SK-N-MC (cell line): ENCODE measurements at regions not wholly inside any gene's neighbourhood (a gene's known extent, or its start where the extent isn't known, plus 50 kb on each side); places are given as distances from the start of the nearest gene placed in this dataset.

Source experiments
- DNase-seq: peaks from one replicate; pipeline ENCODE4 v3.0.0-alpha.2; 2011; ENCODE audit warnings: low read depth, low spot score
- H3K27ac ChIP-seq: fragments of 200-600 bp; sonication (generic); 2 replicates; pipeline ENCODE4 v1.5.1; 2016; ENCODE audit warnings: mixed run types
- H3K36me3 ChIP-seq: fragments of 200-600 bp; sonication (generic); 2 replicates; pipeline ENCODE4 v1.6.1; 2017; ENCODE audit warnings: antibody characterized with exemption, low read length, mixed read lengths; ENCODE audit not compliant: insufficient read depth
- H3K4me3 ChIP-seq: fragments of 200-600 bp; sonication (generic); 2 replicates; pipeline ENCODE4 v1.5.1; 2016
- H3K9ac ChIP-seq: fragments of 200-600 bp; sonication (generic); 2 replicates; pipeline ENCODE4 v1.8.0; 2017; ENCODE audit warnings: mixed run types, mixed read lengths; ENCODE audit not compliant: insufficient read length
- H3K9me3 ChIP-seq: fragments of 200-600 bp; sonication (generic); 2 replicates; pipeline ENCODE4 v1.6.1; 2017; ENCODE audit warnings: low read depth, mild to moderate bottlenecking, antibody characterized with exemption, low read length, moderate library complexity, mixed read lengths
- EZH2 ChIP-seq: fragments of 200-600 bp; sonication (generic); IDR thresholded peaks from one replicate; pipeline ENCODE4 v1.6.1; 2017; ENCODE audit warnings: antibody characterized with exemption
- FOXP2 ChIP-seq: optimal IDR thresholded peaks from 2 replicates; pipeline ENCODE3; 2011; ENCODE audit warnings: mild to moderate bottlenecking, moderate library complexity; ENCODE audit not compliant: insufficient read depth; ENCODE audit errors: extremely low read length, control extremely low read depth
- POLR2AphosphoS5 ChIP-seq: IDR thresholded peaks from 2 replicates; pipeline ENCODE4 v1.6.1; 2012; ENCODE audit warnings: mild to moderate bottlenecking, low read depth, low read length, borderline replicate concordance

DNA sequence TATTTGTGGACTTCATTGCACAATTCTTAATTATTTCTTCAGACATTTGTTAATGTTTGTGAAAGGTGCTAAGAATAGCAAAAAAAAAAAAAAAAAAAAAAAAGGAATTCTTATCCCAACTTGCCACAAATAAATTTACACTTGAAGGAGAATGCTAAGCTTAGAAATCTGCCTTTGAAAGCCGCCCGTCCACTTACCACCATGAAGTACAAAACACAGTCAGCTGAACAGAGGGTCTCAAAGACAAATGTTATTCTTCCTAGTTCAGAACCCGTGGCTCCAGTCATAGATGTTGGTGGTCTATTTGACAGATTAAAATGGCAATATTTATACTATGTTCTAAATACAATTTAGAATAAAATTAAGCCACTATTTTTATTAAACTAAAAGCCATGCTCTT is 141.2 kb downstream of the ELAPOR2 start:
- TF ChIP-seq FOXP2 (no peak), EZH2 (no peak), POLR2AphosphoS5 (no peak)
- no peaks in the 10 kb centered on the region for H3K9me3 ChIP-seq
- no peaks in the 10 kb centered on the region for H3K36me3 ChIP-seq
- no peak overlapping the region for H3K27ac ChIP-seq
- no peak for DNase-seq
- no peak overlapping the region for H3K4me3 ChIP-seq
- no peak overlapping the region for H3K9ac ChIP-seq

DNA sequence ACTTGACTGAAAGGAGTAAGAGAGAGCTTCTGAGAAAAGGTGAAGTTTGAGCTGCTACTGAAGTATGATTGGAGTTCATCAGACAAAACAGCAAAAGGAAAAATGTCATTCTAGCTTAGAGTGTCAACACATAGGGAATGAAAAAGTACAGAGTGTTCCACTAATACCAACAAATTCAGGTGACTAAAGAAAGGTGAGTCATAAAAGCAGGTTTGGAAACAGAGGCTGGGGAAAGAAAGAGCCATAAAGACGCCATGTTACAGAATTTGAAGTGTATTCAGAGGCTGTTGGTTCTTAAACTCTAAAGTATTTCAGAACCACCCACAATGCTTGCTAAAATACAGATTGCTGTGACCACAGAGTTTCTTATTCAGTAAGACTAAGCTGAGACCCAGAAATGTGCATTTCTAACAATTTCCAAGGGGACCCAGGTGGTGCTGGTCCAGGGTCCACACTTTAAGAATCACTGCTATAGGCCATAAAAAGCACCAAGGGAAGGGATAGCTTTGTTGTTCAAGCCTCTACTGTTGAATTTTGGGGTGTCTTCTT is 143.1 kb downstream of the ELAPOR2 start:
- no peak for DNase-seq
- Histone ChIP-seq H3K9ac (no peak overlapping the region), H3K9me3 (no peaks in the 10 kb centered on the region), H3K27ac (no peak overlapping the region), H3K36me3 (no peaks in the 10 kb centered on the region), H3K4me3 (no peak overlapping the region)
- no peak for TF ChIP-seq EZH2
- TF ChIP-seq FOXP2, result no peak
- TF ChIP-seq POLR2AphosphoS5, result no peak

DNA sequence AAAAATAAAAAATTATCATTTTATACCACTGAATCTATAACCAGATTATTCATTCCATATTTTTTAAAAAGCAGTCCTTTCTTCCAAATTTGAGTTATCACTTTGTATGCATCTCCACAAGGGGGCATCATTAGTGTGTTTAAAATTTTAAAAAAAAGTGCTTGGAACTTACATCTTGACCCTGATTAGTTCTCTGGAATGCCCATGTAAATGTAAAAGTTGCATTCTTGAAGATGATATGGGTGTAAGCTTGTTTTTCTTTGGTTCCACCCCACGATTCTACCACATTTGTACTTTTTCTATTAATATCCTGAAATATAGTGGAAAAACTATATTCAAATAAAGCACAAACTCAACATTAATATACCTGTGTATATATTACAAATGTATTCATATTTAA is 144.9 kb downstream of the ELAPOR2 start:
- H3K27ac ChIP-seq, result no peak overlapping the region
- no peak overlapping the region for H3K9ac ChIP-seq
- no peak overlapping the region for H3K4me3 ChIP-seq
- H3K9me3 ChIP-seq, result no peaks in the 10 kb centered on the region
- TF ChIP-seq FOXP2, result no peak
- TF ChIP-seq EZH2, result no peak
- TF ChIP-seq POLR2AphosphoS5, result no peak
- no peaks in the 10 kb centered on the region for H3K36me3 ChIP-seq
- DNase-seq, result no peak
